ENCODE measurements at regions not wholly inside any gene's neighbourhood (a gene's known extent, or its start where the extent isn't known, plus 50 kb on each side); places are given as distances from the start of the nearest gene placed in this dataset.

GRCh38 chr16:82499302-82499701 is 127.5 kb upstream of the CDH13 start:
- no peak for TF ChIP-seq CTCF (IDR thresholded peaks at IDR 0.05; ENCODE audit: low read depth, low read length)
- no peak for DNase-seq (ENCODE audit: extremely low read depth, low read depth)

GRCh38 chr16:82497139-82497538 is 129.6 kb upstream of the CDH13 start:
- no peak for TF ChIP-seq CTCF (IDR thresholded peaks at IDR 0.05; ENCODE audit: low read depth, low read length)
- DNase-seq (ENCODE audit: extremely low read depth, low read depth): no peak

- TF ChIP-seq CTCF (IDR thresholded peaks at IDR 0.05; ENCODE audit: low read depth, low read length): no peak
Measured at GRCh38 chr16:82488460-82488859, 138.3 kb upstream of the CDH13 start.

GRCh38 chr16:82481455-82481854 is 145.3 kb upstream of the CDH13 start:
- no peak for DNase-seq (ENCODE audit: extremely low read depth, low read depth)

More at GRCh38 chr16:82488460-82488859, 138.3 kb upstream of the CDH13 start:
- DNase-seq (ENCODE audit: extremely low read depth, low read depth): no peak

GRCh38 chr16:82476786-82477185 is 150.0 kb upstream of the CDH13 start:
- no peak for DNase-seq (ENCODE audit: extremely low read depth, low read depth)
- TF ChIP-seq CTCF (IDR thresholded peaks at IDR 0.05; ENCODE audit: low read depth, low read length): no peak

More at GRCh38 chr16:82481455-82481854, 145.3 kb upstream of the CDH13 start:
- no peak for TF ChIP-seq CTCF (IDR thresholded peaks at IDR 0.05; ENCODE audit: low read depth, low read length)

GRCh38 chr16:82470620-82471152 is 156.1 kb upstream of the CDH13 start:
- no peak for DNase-seq (ENCODE audit: extremely low read depth, low read depth)
- no peak for TF ChIP-seq CTCF (IDR thresholded peaks at IDR 0.05; ENCODE audit: low read depth, low read length)

- no peak for TF ChIP-seq CTCF (IDR thresholded peaks at IDR 0.05; ENCODE audit: low read depth, low read length)
- no peak for DNase-seq (ENCODE audit: extremely low read depth, low read depth)
Measured at GRCh38 chr16:82470016-82470415, 156.8 kb upstream of the CDH13 start.
